Kidney (tissue), 13 donors: ENCODE measurements at regions not wholly inside any gene's neighbourhood (a gene's known extent, or its start where the extent isn't known, plus 50 kb on each side); places are given as distances from the start of the nearest gene placed in this dataset.

ENCODE experiments used
- DNase-seq, 5 donors: peaks; one replicate each; pipeline ENCODE4 v3.0.0-alpha.2; 2013 to 2020
- FAIRE-seq: peaks from 2 replicates; lab custom pipeline; 2012; peaks lifted over from hg19 to GRCh38; lab: Jason Lieb, UNC
- H3K27ac ChIP-seq, 2 donors: one replicate each; pipeline ENCODE4 v1.7.0; 2013; ENCODE audit warnings: low read depth in 2 of 2, low read length in 2 of 2, inconsistent platforms in 1 of 2
- H3K27me3 ChIP-seq: one replicate; pipeline ENCODE4 v1.7.1; 2013; ENCODE audit warnings: low read length, inconsistent platforms; ENCODE audit not compliant: control insufficient read depth, insufficient read depth
- H3K36me3 ChIP-seq, 3 donors: one replicate each; pipeline versions ENCODE4 v1.7.0 to v1.7.1; 2013; ENCODE audit warnings: low read length in 3 of 3, control low read depth in 1 of 3, inconsistent platforms in 1 of 3; ENCODE audit not compliant: insufficient read depth in 3 of 3, control insufficient read depth in 2 of 3
- H3K4me1 ChIP-seq, 3 donors: one replicate each; pipeline versions ENCODE4 v1.7.0 to v1.7.1; 2013; ENCODE audit warnings: low read length in 3 of 3, inconsistent platforms in 1 of 3, low read depth in 1 of 3; ENCODE audit not compliant: control insufficient read depth in 2 of 3, insufficient read depth in 2 of 3
- H3K4me3 ChIP-seq, 3 donors: one replicate each; pipeline versions ENCODE4 v1.7.0 to v1.8.1; 2013; ENCODE audit warnings: low read length in 3 of 3, control low read depth in 1 of 3, inconsistent platforms in 1 of 3
- H3K9ac ChIP-seq, 3 donors: one replicate each; pipeline versions ENCODE4 v1.7.0 to v1.7.1; 2013; ENCODE audit warnings: low read length in 3 of 3, control low read depth in 1 of 3, inconsistent platforms in 1 of 3
- H3K9me3 ChIP-seq, 3 donors: one replicate each; pipeline versions ENCODE4 v1.7.0 to v1.7.1; 2013; ENCODE audit warnings: low read length in 3 of 3, control low read depth in 1 of 3, inconsistent platforms in 1 of 3; ENCODE audit not compliant: control insufficient read depth in 2 of 3, insufficient read depth in 1 of 3
- intact Hi-C: fragments of 100-400 bp; cut with DNase I; formaldehyde crosslinking; loops from one replicate; pipeline ENCODE4 v1.11.1; 2022
- TF ChIP-seq, protein P1 (sequence below): IDR thresholded peaks from 3 replicates; pipeline ENCODE4 v1.5.1; 2012; ENCODE audit warnings: mild to moderate bottlenecking, moderate library complexity, borderline replicate concordance; ENCODE audit not compliant: insufficient read depth; ENCODE audit errors: extremely low read depth
- donor health status: control.
- donor health status: control.
- donor health status: control.
- donor health status: control.
- donor health status: control.
- donor health status: DM: yes; HTN: yes; CAD: no.
- donor health status: Normal renal cell carcinoma (clear cell type).

DNA sequence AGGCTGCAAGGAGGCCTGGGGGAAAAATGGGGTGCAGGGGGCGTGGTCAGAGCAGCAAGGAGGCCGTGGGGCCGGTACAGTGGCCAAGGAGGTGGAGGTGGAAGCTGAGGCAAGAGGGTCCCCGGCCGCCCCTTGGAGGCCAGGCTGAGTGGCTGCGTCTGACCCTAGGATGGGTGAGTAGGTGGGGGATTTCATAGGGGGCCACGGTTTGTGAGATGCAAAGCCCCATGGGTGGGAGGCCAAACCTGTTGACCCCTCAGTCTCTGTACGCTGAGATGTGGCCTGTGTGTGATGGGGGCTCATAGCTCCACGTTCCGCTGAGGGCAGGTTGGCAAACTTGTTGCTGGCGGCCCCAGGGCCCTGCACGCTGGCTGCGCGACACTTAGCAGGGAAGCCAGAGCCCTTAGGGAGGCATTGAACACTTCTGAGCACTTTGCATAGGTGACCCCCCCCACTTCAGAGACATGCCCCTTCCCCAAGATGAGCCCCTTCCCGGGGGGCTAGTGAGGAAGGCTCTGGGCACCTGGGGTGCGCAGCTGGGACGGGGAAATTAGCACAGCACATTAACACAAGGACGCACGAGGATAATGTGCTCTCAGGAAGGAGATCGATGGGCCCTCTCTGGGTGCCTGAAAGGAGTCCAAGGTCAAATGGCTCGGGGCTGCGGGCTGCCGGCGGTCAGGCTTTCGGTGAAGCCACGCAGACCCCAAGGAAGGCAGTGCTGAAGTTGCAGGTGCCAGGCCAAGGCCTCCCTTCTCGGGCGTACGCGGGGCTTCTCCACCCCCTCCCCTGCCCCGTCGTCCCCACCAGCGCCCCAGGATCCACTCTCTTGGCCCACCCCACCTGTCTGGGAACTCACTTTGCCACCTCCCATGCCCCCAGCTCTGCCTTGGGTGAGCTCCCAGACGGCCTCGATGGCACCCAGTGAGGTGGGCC is 107.4 kb downstream of the HMX1 start:
- H3K27ac ChIP-seq, result no peak overlapping the region
- peaks cover 3% of the 10 kb centered on the region for H3K27me3 ChIP-seq
- no peak overlapping the region for H3K9ac ChIP-seq
- FAIRE-seq, result no peak
- H3K4me3 ChIP-seq, result no peak overlapping the region
- H3K9me3 ChIP-seq, result no peaks in the 10 kb centered on the region
- TF ChIP-seq, protein P1, sequence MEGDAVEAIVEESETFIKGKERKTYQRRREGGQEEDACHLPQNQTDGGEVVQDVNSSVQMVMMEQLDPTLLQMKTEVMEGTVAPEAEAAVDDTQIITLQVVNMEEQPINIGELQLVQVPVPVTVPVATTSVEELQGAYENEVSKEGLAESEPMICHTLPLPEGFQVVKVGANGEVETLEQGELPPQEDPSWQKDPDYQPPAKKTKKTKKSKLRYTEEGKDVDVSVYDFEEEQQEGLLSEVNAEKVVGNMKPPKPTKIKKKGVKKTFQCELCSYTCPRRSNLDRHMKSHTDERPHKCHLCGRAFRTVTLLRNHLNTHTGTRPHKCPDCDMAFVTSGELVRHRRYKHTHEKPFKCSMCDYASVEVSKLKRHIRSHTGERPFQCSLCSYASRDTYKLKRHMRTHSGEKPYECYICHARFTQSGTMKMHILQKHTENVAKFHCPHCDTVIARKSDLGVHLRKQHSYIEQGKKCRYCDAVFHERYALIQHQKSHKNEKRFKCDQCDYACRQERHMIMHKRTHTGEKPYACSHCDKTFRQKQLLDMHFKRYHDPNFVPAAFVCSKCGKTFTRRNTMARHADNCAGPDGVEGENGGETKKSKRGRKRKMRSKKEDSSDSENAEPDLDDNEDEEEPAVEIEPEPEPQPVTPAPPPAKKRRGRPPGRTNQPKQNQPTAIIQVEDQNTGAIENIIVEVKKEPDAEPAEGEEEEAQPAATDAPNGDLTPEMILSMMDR, result no peak
- DNase-seq, result peak in 2 of 5 donors; percentile 26 to 56
- H3K4me1 ChIP-seq, result no peaks in the 10 kb centered on the region
- intact Hi-C loops, result no loop called here
- no peaks in the 10 kb centered on the region for H3K36me3 ChIP-seq

DNA sequence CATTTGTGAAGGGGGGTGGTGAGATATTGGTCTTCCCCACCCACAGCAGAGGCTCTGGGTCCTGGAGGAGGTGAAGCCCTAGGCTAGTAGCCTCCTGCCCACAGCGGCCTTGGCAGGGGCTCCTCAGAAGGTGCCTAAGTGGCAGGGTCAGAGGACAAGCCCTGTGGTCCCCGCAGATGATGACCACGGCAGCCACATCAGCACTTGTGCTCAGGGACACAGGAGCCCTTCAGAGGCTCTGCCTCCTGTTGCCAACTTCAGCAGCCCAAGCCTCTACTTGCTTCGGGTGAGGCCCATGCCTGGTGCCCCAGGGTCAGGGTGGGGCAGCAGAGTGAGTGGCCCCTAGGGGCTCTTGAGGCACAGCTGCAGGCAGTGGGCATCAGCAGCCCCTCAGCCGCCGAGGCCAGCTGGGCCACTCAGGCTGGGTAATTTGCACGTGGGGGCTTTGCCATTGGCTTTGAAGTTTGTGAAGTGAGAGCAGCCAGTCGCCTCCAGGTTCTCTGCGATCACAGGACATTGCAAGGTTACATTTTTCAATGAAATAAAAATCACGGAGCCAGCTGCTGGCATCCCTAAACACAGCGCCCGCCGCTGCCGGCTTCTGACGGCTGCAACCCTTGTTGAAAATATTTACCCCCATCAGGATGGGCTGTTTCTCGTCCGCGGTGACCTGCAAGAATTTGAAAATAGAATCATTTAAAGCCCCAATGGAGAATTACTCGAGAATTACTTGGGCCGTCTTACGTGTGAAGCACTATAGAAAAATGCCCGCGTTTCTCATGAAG is 108.5 kb downstream of the HMX1 start:
- Histone ChIP-seq H3K36me3 (no peaks in the 10 kb centered on the region), H3K9ac (no peak overlapping the region), H3K9me3 (no peaks in the 10 kb centered on the region), H3K4me3 (no peak overlapping the region), H3K27me3 (peaks cover 3% of the 10 kb centered on the region), H3K4me1 (no peaks in the 10 kb centered on the region), H3K27ac (no peak overlapping the region)
- FAIRE-seq (no peak), DNase-seq (peak in 2 of 5 donors; percentile 22 to 49)
- TF ChIP-seq, protein P1, result no peak
- intact Hi-C loops, result no loop called here

DNA sequence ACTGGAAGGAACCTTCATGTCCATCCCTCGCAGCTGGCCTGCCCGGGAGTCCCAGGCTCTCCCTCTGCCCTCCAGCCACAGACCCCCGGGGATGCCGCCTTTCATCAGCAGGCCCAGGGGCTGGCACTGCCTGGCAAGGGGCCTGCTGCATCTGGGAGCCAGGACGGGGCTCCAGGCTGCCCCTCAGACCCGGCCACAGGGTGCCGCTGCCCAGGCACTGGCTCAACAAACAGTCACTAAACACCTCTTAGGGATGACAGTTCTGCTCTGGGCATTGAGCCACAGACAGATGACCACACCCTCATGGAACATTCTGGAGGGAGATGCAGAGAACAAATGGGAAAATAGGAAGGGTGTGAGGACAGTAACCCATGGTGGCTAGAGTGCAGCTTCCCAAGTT is 109.3 kb downstream of the HMX1 start:
- Histone ChIP-seq H3K9ac (no peak overlapping the region), H3K9me3 (no peaks in the 10 kb centered on the region), H3K4me3 (no peak overlapping the region), H3K27me3 (peaks cover 3% of the 10 kb centered on the region), H3K4me1 (no peaks in the 10 kb centered on the region), H3K36me3 (no peaks in the 10 kb centered on the region), H3K27ac (no peak overlapping the region)
- no peak for FAIRE-seq
- DNase-seq, result peak in 2 of 5 donors; percentile 22 to 64
- intact Hi-C loops, result no loop called here
- TF ChIP-seq, protein P1, result no peak
